ENCODE measurements at regions not wholly inside any gene's neighbourhood (a gene's known extent, or its start where the extent isn't known, plus 50 kb on each side); places are given as distances from the start of the nearest gene placed in this dataset.

GRCh38 chr14:66105815-66106214 lies 380.4 kb upstream of the CCDC196 start:
- ChIA-PET CTCF (no interaction called here), POLR2A (no interaction called here)
- WGBS (ENCODE audit: insufficient coverage), result 92% methylated on average over 4 of the region's 4 CpGs
- no peak overlapping the region for H3K27ac ChIP-seq (ENCODE audit: insufficient read depth in 1 of 2, low read depth in 1 of 2, low read length in 2 of 2, poor library complexity in 1 of 2, severe bottlenecking in 2 of 2)
- no peaks in the 10 kb centered on the region for H3K27me3 ChIP-seq (replicated peaks in 2 of 5; ENCODE audit: control insufficient read depth in 4 of 5, insufficient read depth in 5 of 5, low read length in 4 of 5)
- H3K4me1 ChIP-seq (ENCODE audit: control extremely low read depth in 1 of 4, control insufficient read depth in 4 of 4, insufficient read depth in 4 of 4, low read length in 3 of 4), result no peaks in the 10 kb centered on the region
- no peaks in the 10 kb centered on the region for H3K9me3 ChIP-seq (ENCODE audit: control extremely low read depth in 1 of 5, control insufficient read depth in 4 of 5, insufficient read depth in 2 of 5, low read depth in 1 of 5, low read length in 4 of 5)
- DNase-seq, result no peak
- no peaks in the 10 kb centered on the region for H3K36me3 ChIP-seq (ENCODE audit: control insufficient read depth in 4 of 4, insufficient read depth in 4 of 4, low read length in 3 of 4)
- no peak overlapping the region for H3K4me3 ChIP-seq (ENCODE audit: control insufficient read depth in 1 of 7, extremely low read depth in 1 of 7, insufficient read depth in 4 of 7, low read depth in 2 of 7, low read length in 6 of 7)

DNA sequence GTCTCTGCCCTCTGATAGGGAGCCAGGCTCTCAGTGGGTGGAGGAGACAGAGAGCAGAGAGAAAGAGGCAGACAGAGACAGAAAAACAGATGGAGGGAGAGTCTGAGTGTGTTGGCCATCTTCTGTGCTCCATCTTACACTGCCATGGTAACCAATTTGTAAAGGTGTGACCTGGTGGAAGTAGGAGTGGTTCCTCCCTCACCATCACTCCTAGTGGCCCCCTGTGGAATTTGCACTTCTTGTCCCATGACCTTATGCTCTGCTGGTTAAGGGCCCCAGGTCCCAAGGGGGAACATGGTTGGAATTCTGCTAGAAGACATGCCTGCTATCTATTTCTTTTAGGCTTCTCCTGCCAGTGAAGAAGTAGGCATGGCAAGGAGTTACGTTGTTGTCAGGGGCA lies 376.7 kb upstream of the CCDC196 start:
- Histone ChIP-seq H3K27ac (ENCODE audit: insufficient read depth in 1 of 2, low read depth in 1 of 2, low read length in 2 of 2, poor library complexity in 1 of 2, severe bottlenecking in 2 of 2) (no peak overlapping the region), H3K4me3 (ENCODE audit: control insufficient read depth in 1 of 7, extremely low read depth in 1 of 7, insufficient read depth in 4 of 7, low read depth in 2 of 7, low read length in 6 of 7) (no peak overlapping the region), H3K9me3 (ENCODE audit: control extremely low read depth in 1 of 5, control insufficient read depth in 4 of 5, insufficient read depth in 2 of 5, low read depth in 1 of 5, low read length in 4 of 5) (peaks cover 0 to 2% (median 0%) of the 10 kb centered on the region in 5 experiments), H3K36me3 (ENCODE audit: control insufficient read depth in 4 of 4, insufficient read depth in 4 of 4, low read length in 3 of 4) (no peaks in the 10 kb centered on the region), H3K27me3 (replicated peaks in 2 of 5; ENCODE audit: control insufficient read depth in 4 of 5, insufficient read depth in 5 of 5, low read length in 4 of 5) (no peaks in the 10 kb centered on the region), H3K4me1 (ENCODE audit: control extremely low read depth in 1 of 4, control insufficient read depth in 4 of 4, insufficient read depth in 4 of 4, low read length in 3 of 4) (no peaks in the 10 kb centered on the region)
- WGBS (ENCODE audit: insufficient coverage), result 100% methylated on average over 1 of the region's 1 CpG
- DNase-seq, result no peak
- ChIA-PET CTCF (no interaction called here), POLR2A (no interaction called here)

DNA sequence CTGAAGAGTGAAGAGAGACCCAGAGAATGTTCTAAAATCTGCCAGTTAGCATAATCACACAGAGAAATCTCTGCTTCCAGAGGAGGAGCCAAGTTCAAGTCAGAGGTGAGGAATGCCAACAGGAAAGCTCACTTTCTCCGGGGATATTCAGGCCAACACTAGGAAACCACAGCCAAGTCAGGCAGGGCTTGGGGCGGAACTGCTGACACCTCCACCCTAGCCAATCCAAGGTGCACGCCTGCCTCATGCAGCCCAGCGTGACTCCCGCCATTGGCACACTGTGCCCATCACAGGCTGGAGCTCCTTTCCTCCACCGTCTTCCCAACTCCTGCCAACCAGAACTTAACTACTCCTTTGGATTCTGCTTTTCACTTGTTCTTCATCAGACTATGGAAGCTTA lies 374.3 kb upstream of the CCDC196 start:
- CTCF ChIA-PET, result no interaction called here
- 99% methylated on average over 6 of the region's 6 CpGs for WGBS (ENCODE audit: insufficient coverage)
- Histone ChIP-seq H3K27me3 (replicated peaks in 2 of 5; ENCODE audit: control insufficient read depth in 4 of 5, insufficient read depth in 5 of 5, low read length in 4 of 5) (no peaks in the 10 kb centered on the region), H3K9me3 (ENCODE audit: control extremely low read depth in 1 of 5, control insufficient read depth in 4 of 5, insufficient read depth in 2 of 5, low read depth in 1 of 5, low read length in 4 of 5) (peaks cover 0 to 2% (median 0%) of the 10 kb centered on the region in 5 experiments), H3K27ac (ENCODE audit: insufficient read depth in 1 of 2, low read depth in 1 of 2, low read length in 2 of 2, poor library complexity in 1 of 2, severe bottlenecking in 2 of 2) (no peak overlapping the region), H3K36me3 (ENCODE audit: control insufficient read depth in 4 of 4, insufficient read depth in 4 of 4, low read length in 3 of 4) (no peaks in the 10 kb centered on the region), H3K4me3 (ENCODE audit: control insufficient read depth in 1 of 7, extremely low read depth in 1 of 7, insufficient read depth in 4 of 7, low read depth in 2 of 7, low read length in 6 of 7) (no peak overlapping the region), H3K4me1 (ENCODE audit: control extremely low read depth in 1 of 4, control insufficient read depth in 4 of 4, insufficient read depth in 4 of 4, low read length in 3 of 4) (no peaks in the 10 kb centered on the region)
- no peak for DNase-seq
- POLR2A ChIA-PET, result no interaction called here

DNA sequence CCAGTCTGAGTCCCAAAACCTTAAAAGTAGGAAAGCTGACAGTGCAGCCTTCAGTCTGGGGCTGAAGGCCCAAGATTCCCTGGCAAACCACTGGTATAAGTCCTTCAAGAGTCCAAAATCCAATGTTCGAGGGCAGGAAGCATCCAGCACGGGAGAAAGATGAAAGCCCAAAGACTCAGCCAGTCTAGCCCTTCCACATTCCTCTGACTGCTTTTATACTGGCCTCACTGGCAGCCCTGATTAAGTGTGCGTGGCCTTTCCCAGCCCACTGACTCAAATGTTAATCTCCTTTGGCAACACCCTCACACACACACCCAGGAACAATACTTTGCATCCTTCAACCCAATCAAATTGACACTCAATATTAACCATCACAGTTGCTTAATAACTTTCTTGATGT lies 372.1 kb upstream of the CCDC196 start:
- H3K4me1 ChIP-seq (ENCODE audit: control extremely low read depth in 1 of 4, control insufficient read depth in 4 of 4, insufficient read depth in 4 of 4, low read length in 3 of 4), result no peaks in the 10 kb centered on the region
- CTCF ChIA-PET, result no interaction called here
- peaks cover 0 to 2% (median 0%) of the 10 kb centered on the region in 5 experiments for H3K9me3 ChIP-seq (ENCODE audit: control extremely low read depth in 1 of 5, control insufficient read depth in 4 of 5, insufficient read depth in 2 of 5, low read depth in 1 of 5, low read length in 4 of 5)
- H3K36me3 ChIP-seq (ENCODE audit: control insufficient read depth in 4 of 4, insufficient read depth in 4 of 4, low read length in 3 of 4), result no peaks in the 10 kb centered on the region
- POLR2A ChIA-PET, result no interaction called here
- no peak for DNase-seq
- no peaks in the 10 kb centered on the region for H3K27me3 ChIP-seq (replicated peaks in 2 of 5; ENCODE audit: control insufficient read depth in 4 of 5, insufficient read depth in 5 of 5, low read length in 4 of 5)
- no peak overlapping the region for H3K27ac ChIP-seq (ENCODE audit: insufficient read depth in 1 of 2, low read depth in 1 of 2, low read length in 2 of 2, poor library complexity in 1 of 2, severe bottlenecking in 2 of 2)
- WGBS (ENCODE audit: insufficient coverage), result 89% methylated on average over 3 of the region's 3 CpGs
- no peak overlapping the region for H3K4me3 ChIP-seq (ENCODE audit: control insufficient read depth in 1 of 7, extremely low read depth in 1 of 7, insufficient read depth in 4 of 7, low read depth in 2 of 7, low read length in 6 of 7)

- ChIA-PET CTCF (no interaction called here), POLR2A (no interaction called here)
- WGBS (ENCODE audit: insufficient coverage), result 97% methylated on average over 7 of the region's 8 CpGs
- Histone ChIP-seq H3K27me3 (replicated peaks in 2 of 5; ENCODE audit: control insufficient read depth in 4 of 5, insufficient read depth in 5 of 5, low read length in 4 of 5) (no peaks in the 10 kb centered on the region), H3K36me3 (ENCODE audit: control insufficient read depth in 4 of 4, insufficient read depth in 4 of 4, low read length in 3 of 4) (no peaks in the 10 kb centered on the region), H3K27ac (ENCODE audit: insufficient read depth in 1 of 2, low read depth in 1 of 2, low read length in 2 of 2, poor library complexity in 1 of 2, severe bottlenecking in 2 of 2) (no peak overlapping the region), H3K9me3 (ENCODE audit: control extremely low read depth in 1 of 5, control insufficient read depth in 4 of 5, insufficient read depth in 2 of 5, low read depth in 1 of 5, low read length in 4 of 5) (peaks cover 0 to 2% (median 0%) of the 10 kb centered on the region in 5 experiments), H3K4me3 (ENCODE audit: control insufficient read depth in 1 of 7, extremely low read depth in 1 of 7, insufficient read depth in 4 of 7, low read depth in 2 of 7, low read length in 6 of 7) (no peak overlapping the region), H3K4me1 (ENCODE audit: control extremely low read depth in 1 of 4, control insufficient read depth in 4 of 4, insufficient read depth in 4 of 4, low read length in 3 of 4) (no peaks in the 10 kb centered on the region)
- DNase-seq, result no peak
Observed at GRCh38 chr14:66115740-66116502, 370.2 kb upstream of the CCDC196 start.

DNA sequence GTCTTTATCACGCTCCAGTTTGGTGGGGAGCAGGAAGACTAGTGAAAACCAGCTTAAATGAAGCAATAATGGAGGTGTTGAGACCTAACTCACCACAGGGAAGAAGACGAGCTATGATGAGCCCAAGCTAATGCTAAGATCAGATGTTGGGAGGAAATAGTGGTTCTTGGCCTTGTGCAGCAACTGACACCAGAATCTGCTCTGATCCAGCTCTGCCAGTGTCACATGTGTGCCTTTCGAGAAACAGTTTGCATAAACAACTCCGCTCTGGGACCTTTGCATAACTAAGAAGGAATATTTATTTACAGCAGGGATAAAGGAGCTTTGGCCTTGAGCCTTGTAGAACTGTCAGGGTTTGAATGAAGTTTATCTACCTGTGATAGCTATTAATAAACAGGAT lies 369.4 kb upstream of the CCDC196 start:
- CTCF ChIA-PET, result no interaction called here
- Histone ChIP-seq H3K4me1 (ENCODE audit: control extremely low read depth in 1 of 4, control insufficient read depth in 4 of 4, insufficient read depth in 4 of 4, low read length in 3 of 4) (no peaks in the 10 kb centered on the region), H3K9me3 (ENCODE audit: control extremely low read depth in 1 of 5, control insufficient read depth in 4 of 5, insufficient read depth in 2 of 5, low read depth in 1 of 5, low read length in 4 of 5) (no peaks in the 10 kb centered on the region), H3K36me3 (ENCODE audit: control insufficient read depth in 4 of 4, insufficient read depth in 4 of 4, low read length in 3 of 4) (no peaks in the 10 kb centered on the region), H3K27ac (ENCODE audit: insufficient read depth in 1 of 2, low read depth in 1 of 2, low read length in 2 of 2, poor library complexity in 1 of 2, severe bottlenecking in 2 of 2) (no peak overlapping the region), H3K4me3 (ENCODE audit: control insufficient read depth in 1 of 7, extremely low read depth in 1 of 7, insufficient read depth in 4 of 7, low read depth in 2 of 7, low read length in 6 of 7) (no peak overlapping the region), H3K27me3 (replicated peaks in 2 of 5; ENCODE audit: control insufficient read depth in 4 of 5, insufficient read depth in 5 of 5, low read length in 4 of 5) (no peaks in the 10 kb centered on the region)
- POLR2A ChIA-PET, result no interaction called here
- DNase-seq, result no peak
- 100% methylated on average over 4 of the region's 4 CpGs for WGBS (ENCODE audit: insufficient coverage)

GRCh38 chr14:66117600-66117999 lies 368.6 kb upstream of the CCDC196 start:
- ChIA-PET CTCF (no interaction called here), POLR2A (no interaction called here)
- no peak for DNase-seq
- no peak overlapping the region for H3K4me3 ChIP-seq (ENCODE audit: control insufficient read depth in 1 of 7, extremely low read depth in 1 of 7, insufficient read depth in 4 of 7, low read depth in 2 of 7, low read length in 6 of 7)
- H3K4me1 ChIP-seq (ENCODE audit: control extremely low read depth in 1 of 4, control insufficient read depth in 4 of 4, insufficient read depth in 4 of 4, low read length in 3 of 4), result no peaks in the 10 kb centered on the region
- H3K9me3 ChIP-seq (ENCODE audit: control extremely low read depth in 1 of 5, control insufficient read depth in 4 of 5, insufficient read depth in 2 of 5, low read depth in 1 of 5, low read length in 4 of 5), result no peaks in the 10 kb centered on the region
- no peak overlapping the region for H3K27ac ChIP-seq (ENCODE audit: insufficient read depth in 1 of 2, low read depth in 1 of 2, low read length in 2 of 2, poor library complexity in 1 of 2, severe bottlenecking in 2 of 2)
- no peaks in the 10 kb centered on the region for H3K36me3 ChIP-seq (ENCODE audit: control insufficient read depth in 4 of 4, insufficient read depth in 4 of 4, low read length in 3 of 4)
- 92% methylated on average over 2 of the region's 3 CpGs for WGBS (ENCODE audit: insufficient coverage)
- H3K27me3 ChIP-seq (replicated peaks in 2 of 5; ENCODE audit: control insufficient read depth in 4 of 5, insufficient read depth in 5 of 5, low read length in 4 of 5), result no peaks in the 10 kb centered on the region

Data from common myeloid progenitor, CD34-positive (primary cell).